Cardiac muscle cell (in vitro differentiated cells and primary cell): ENCODE measurements at regions not wholly inside any gene's neighbourhood (a gene's known extent, or its start where the extent isn't known, plus 50 kb on each side); places are given as distances from the start of the nearest gene placed in this dataset.

ENCODE experiments used
- DNase-seq, 2 donors: peaks; one replicate each; pipeline versions ENCODE4 v3.0.0 to v3.0.0-alpha.2; 2010 to 2017; ENCODE audit warnings: low read depth in 1 of 2, low spot score in 1 of 2
- H3K27ac ChIP-seq: fragments of 200-600 bp; sonication (generic); 2 replicates; pipeline ENCODE4 v1.5.1; 2016
- H3K27me3 ChIP-seq: fragments of 200-600 bp; sonication (generic); 2 replicates; pipeline ENCODE4 v1.6.0; 2016; ENCODE audit warnings: control low read depth
- H3K36me3 ChIP-seq: fragments of 200-600 bp; sonication (generic); 2 replicates; pipeline ENCODE4 v1.5.1; 2016; ENCODE audit warnings: control low read depth
- H3K4me1 ChIP-seq: fragments of 200-600 bp; sonication (generic); 2 replicates; pipeline ENCODE4 v1.8.1; 2017; ENCODE audit warnings: low read depth, mild to moderate bottlenecking, mixed run types
- H3K4me3 ChIP-seq: fragments of 200-600 bp; sonication (generic); 2 replicates; pipeline ENCODE4 v1.5.1; 2016; ENCODE audit warnings: mild to moderate bottlenecking
- H3K9me3 ChIP-seq: fragments of 200-600 bp; sonication (generic); 2 replicates; pipeline ENCODE4 v1.5.1; 2017; ENCODE audit warnings: low read depth, mild to moderate bottlenecking, control low read depth
- TF ChIP-seq, protein P1 (sequence below): IDR thresholded peaks from 2 replicates; pipeline ENCODE4 v1.5.1; 2012; ENCODE audit warnings: low read depth, mild to moderate bottlenecking, low read length

DNA sequence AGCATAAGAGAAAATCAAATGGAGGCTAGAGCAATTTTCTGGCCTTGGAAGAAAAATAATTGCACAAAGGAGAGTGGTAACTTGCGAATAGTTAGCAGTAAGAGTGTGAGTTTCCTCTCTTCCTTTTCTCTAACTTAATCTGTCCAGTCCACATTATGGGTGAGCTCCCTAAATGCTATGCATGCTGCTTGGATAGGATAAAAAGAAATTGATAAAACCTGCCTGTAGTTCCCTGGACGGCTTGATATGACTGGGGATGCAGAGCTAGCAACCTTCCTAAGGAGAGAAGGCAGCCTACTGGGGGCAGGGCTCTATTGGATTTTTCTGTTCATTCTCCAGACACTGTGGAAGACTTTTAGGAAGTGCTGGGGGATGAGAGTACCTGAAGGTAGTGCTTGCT is 311.3 kb downstream of the LMO7 start:
- Histone ChIP-seq H3K36me3 (no peaks in the 10 kb centered on the region), H3K27me3 (no peaks in the 10 kb centered on the region), H3K4me3 (no peak overlapping the region), H3K4me1 (peaks cover 3% of the 10 kb centered on the region), H3K9me3 (no peaks in the 10 kb centered on the region), H3K27ac (no peak overlapping the region)
- TF ChIP-seq, protein P1, sequence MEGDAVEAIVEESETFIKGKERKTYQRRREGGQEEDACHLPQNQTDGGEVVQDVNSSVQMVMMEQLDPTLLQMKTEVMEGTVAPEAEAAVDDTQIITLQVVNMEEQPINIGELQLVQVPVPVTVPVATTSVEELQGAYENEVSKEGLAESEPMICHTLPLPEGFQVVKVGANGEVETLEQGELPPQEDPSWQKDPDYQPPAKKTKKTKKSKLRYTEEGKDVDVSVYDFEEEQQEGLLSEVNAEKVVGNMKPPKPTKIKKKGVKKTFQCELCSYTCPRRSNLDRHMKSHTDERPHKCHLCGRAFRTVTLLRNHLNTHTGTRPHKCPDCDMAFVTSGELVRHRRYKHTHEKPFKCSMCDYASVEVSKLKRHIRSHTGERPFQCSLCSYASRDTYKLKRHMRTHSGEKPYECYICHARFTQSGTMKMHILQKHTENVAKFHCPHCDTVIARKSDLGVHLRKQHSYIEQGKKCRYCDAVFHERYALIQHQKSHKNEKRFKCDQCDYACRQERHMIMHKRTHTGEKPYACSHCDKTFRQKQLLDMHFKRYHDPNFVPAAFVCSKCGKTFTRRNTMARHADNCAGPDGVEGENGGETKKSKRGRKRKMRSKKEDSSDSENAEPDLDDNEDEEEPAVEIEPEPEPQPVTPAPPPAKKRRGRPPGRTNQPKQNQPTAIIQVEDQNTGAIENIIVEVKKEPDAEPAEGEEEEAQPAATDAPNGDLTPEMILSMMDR = no peak
- DNase-seq = no peak

DNA sequence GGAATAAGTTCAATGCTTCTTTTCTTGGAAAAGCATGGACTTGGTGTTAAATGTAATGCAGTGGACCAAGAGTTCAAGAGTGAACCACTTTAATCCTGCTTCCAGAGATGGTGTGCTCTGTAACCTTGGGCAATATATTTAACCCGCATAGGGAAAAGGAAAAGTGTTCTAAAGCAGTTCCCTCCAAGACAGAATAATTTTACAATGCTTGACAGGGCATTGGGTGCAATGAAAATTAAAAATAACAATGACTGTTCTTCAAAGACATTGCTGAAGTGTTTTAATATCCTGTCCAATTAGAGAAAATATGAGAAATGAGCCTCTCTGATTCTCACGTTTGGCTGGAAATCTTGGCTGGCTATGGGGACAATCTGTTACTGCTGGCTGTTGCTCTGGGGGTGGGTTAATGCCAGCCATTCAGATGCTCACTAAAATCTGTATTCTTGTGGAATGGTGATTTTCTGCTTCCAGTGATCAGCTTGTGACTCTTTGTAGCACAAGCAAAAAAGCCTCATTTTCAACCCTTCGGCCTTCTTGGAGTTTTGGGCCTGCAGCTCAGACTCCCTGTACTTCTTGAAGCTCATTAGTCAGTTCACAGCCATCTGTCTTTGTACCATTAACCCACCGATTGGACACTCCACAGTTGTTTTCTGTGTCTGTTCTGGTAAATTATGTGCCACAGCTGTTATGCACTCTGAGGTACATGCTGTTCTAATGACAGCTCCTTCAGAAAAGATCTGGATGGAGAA is 310.6 kb downstream of the LMO7 start:
- no peaks in the 10 kb centered on the region for H3K27me3 ChIP-seq
- TF ChIP-seq, protein P1 = no peak
- no peaks in the 10 kb centered on the region for H3K9me3 ChIP-seq
- no peaks in the 10 kb centered on the region for H3K36me3 ChIP-seq
- no peak overlapping the region for H3K4me3 ChIP-seq
- no peak overlapping the region for H3K27ac ChIP-seq
- H3K4me1 ChIP-seq = peaks cover 3% of the 10 kb centered on the region
- no peak for DNase-seq

DNA sequence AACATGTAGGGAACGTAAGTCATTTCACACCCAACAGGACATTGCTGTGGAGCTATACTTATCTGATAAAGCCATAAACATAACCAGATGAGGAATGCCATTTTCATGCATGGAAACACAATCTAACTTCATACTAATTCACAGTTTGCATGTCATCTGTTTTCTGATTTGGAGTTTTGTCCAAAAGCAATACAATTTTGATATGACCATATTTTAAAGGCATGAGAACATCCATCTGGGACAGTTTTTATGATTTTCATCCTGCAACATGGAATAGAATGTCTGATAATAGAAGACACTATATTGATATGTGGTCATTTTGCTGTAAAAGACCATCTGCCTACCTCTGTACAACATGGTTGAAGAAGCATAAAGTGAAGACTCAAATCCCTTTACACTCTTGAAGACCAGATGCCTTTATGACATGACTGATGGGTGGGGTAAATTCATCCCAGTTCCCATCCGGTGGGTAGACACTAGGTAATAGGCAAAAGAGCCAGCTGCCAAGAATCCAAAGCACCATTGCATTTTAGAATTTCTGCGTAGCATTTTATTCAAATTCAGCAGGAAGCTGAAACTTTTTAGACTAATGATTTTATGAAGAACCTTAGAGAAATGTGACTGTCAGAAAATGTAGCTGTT is 309.8 kb downstream of the LMO7 start:
- Histone ChIP-seq H3K27me3 (no peaks in the 10 kb centered on the region), H3K4me3 (no peak overlapping the region), H3K36me3 (no peaks in the 10 kb centered on the region), H3K27ac (no peak overlapping the region), H3K9me3 (no peaks in the 10 kb centered on the region), H3K4me1 (peaks cover 3% of the 10 kb centered on the region)
- TF ChIP-seq, protein P1 = no peak
- no peak for DNase-seq

DNA sequence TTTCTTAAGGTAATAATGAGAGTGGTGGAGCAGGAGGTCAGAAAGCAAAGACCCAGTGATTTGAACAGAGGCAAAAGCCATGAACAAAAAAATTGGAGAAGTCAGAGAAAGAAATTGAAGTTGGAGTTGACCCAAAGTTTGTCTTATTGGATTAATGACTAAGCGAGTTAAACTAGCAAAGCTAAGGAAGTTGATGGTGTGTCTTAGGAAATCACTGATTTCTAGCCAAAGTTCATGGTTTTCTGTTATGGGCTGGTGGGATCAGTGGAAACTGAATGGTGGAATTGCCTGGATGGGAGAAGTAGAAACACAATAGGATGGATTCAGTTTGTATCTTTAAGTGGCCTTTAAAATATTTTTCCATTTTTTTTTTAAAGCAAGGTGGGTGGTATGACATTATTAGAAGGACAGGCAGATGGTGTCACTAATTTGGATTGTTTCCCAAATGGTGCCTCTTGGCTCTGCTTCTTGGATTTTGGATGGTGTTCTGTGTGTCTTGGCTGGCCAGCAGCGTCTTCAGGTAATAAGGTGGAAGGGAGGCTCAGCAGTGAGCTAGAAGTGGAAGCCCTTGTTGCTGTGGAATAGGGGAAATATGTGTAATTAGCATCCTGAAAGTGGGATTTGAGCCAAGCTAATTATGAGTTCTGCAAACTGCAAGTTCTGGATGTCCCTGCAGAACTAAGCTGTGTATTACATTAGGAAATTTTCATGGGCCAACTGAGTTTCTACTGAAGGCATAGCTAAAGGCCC is 302.9 kb downstream of the LMO7 start:
- H3K4me1 ChIP-seq = no peaks in the 10 kb centered on the region
- DNase-seq = peak in 1 of 2 donors; percentile 6
- TF ChIP-seq, protein P1 = no peak
- H3K4me3 ChIP-seq = no peak overlapping the region
- H3K36me3 ChIP-seq = no peaks in the 10 kb centered on the region
- H3K27me3 ChIP-seq = no peaks in the 10 kb centered on the region
- no peaks in the 10 kb centered on the region for H3K9me3 ChIP-seq
- H3K27ac ChIP-seq = no peak overlapping the region

DNA sequence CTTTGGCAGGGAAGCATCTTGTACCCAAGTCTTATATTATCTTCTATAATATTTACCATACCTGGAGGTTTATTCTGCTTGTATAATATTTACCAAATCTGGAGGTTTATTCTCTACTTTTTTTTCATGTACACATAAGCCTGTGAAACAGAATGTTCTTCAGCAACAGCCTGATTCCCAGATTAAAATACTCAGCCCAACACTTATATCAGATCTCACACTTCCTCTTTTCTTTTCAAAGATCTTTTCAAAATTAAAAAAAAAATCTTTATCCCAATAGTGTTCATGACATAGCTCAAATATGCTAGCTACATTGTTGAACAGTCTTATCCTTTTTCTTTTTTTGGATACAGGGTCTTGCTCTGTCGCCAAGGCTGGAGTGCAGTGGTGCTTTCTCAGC is 300.7 kb downstream of the LMO7 start:
- no peak overlapping the region for H3K4me3 ChIP-seq
- H3K4me1 ChIP-seq = no peaks in the 10 kb centered on the region
- H3K9me3 ChIP-seq = no peaks in the 10 kb centered on the region
- DNase-seq = no peak
- no peaks in the 10 kb centered on the region for H3K27me3 ChIP-seq
- no peaks in the 10 kb centered on the region for H3K36me3 ChIP-seq
- TF ChIP-seq, protein P1 = no peak
- H3K27ac ChIP-seq = no peak overlapping the region
